HG03378 (cell line): ENCODE measurements at regions not wholly inside any gene's neighbourhood (a gene's known extent, or its start where the extent isn't known, plus 50 kb on each side); places are given as distances from the start of the nearest gene placed in this dataset.
"Not testable (repeated sequence)": the region's sequence is repeated elsewhere in the genome, so short reads cannot be mapped to it uniquely, and the experiment has no call there.

ENCODE experiments used
- ATAC-seq: cut with Tn5 transposase; IDR thresholded peaks from one replicate; pipeline ENCODE4 v1.9.1; 2021; ENCODE audit warnings: mild to moderate bottlenecking, moderate library complexity; ENCODE audit not compliant: unreplicated experiment

DNA sequence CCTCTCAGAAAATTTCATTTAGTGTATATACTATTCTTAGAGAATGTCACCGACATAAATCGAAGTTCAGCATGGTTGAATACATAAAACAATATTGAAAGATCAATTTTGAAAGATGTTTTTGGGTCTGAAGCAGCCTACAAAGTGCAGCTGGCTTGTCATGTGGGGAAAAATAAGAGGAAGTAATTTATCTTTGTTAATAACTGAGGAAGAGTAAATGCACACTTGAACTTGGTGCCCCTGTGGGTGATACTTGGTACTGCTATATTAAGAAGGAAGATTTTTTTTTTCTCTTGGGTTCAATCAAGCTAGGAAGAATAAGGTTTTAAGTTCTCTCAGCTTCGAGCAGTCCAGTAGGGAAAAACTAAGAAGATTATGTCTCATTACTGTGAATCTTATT lies 661.3 kb downstream of the RPL10L start:
- ATAC-seq: no peak

GRCh38 chr14:45976001-45976400 lies 675.6 kb downstream of the RPL10L start:
- ATAC-seq: no peak

GRCh38 chr14:45972416-45972815 lies 679.2 kb downstream of the RPL10L start:
- no peak for ATAC-seq

DNA sequence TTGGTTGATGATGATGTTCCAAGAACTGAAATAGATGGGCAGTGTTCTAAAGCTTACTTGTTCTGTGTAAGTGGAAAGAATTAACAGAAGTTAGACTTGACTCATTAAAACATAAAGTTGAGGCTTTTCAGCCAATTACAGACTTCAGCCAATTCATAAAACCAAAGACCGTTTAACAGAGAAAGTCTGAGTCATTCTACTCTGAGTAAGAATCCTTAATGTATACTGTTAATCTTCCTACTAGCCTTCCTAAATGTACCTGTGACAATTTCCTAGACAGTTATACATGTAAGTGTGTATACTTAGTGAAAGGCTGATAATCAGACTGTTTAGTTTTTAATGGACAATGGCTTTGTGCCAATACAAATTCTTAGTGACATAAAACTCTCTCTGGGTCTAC lies 681.0 kb downstream of the RPL10L start:
- no peak for ATAC-seq

GRCh38 chr14:45968037-45968436 lies 683.5 kb downstream of the RPL10L start:
- no peak for ATAC-seq

DNA sequence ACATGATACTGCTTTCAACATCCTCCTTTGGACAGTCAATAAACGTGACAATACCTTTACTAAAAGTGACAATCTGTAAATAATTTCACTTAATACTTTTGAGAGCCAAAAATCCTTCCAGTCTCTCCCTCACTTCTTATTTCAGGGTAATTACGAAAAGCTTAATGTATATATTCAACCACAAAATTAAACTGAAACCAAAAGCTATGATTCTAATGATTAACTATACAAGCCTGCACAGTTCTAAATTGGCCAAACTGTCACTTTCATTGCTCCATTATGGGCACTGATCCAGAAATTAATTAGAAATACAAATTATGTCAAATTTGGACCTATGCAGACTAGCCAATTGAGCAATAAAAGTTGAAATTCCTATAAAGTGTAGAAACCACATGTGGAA lies 696.5 kb upstream of the MIS18BP1 start:
- ATAC-seq: no peak

- ATAC-seq: no peak
Observed at GRCh38 chr14:45947830-45948229, 694.8 kb upstream of the MIS18BP1 start.

DNA sequence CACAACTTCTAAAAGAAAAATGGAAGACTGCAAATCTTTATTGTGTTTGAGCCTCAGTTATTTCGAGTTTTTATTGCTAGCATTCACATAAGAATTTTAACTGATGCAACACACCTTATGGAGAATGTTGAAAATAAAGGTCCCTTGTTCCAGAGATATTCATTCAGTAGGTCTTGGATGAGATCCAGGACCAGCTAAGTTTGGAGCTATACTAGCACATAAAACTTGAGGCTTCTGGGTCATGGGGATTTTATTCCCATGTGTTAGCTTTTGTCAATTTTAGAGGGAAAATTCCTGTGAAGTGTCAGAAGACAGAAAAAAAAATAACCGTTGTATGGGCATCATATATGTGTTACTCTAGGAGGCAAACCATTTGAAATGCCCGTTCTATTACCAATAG lies 693.2 kb upstream of the MIS18BP1 start:
- no peak for ATAC-seq

- no peak for ATAC-seq
Observed at GRCh38 chr14:45940318-45940717, 687.3 kb upstream of the MIS18BP1 start.

DNA sequence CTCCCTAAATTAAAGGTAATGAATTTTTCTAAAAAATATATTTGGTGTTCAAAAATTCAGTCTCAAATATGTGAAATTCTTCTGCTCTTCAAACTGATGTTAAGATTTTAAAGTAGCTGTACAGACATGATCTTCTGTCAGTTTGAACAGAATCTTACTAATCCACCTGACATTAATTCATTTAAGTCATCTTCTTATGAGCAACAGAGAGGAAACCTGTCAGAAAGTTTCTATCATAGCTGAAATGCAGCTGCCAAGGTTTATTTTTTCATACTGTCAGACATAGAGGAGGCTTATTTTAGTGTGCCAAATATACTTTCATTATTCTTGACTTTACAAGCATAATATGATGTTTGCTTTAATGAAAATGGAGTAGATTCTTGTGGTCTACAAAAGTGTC lies 686.6 kb upstream of the MIS18BP1 start:
- no peak for ATAC-seq

GRCh38 chr14:45919995-45920394 lies 667.0 kb upstream of the MIS18BP1 start:
- not testable (repeated sequence) for ATAC-seq

DNA sequence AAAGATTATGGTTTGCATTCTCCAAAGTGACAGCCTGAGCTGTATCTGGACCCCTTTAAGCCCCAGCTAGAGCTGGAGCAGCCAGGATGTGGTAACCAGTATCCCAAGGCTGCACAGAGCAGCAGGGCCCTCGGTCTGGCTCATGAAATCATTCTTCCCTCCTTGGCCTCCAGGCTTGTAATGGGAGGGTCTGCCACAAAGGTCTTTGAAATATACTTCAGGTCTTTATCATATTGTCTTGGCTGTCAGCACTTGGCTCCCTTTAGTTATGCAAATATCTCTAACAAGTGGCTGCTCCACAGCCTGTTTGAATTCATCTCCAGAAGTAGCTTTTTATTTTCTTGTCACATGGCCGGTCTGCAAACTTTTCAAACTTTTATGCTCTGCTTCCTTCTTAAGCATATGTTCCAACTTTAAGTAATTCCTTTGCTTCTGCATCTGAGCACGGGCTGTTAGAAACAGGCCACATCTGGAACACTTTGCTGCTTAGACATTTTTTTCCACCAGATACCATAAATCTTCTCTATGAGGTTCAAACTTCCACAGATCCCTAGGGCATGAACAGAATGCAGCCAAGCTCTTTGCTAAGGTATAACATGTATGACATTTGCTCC lies 663.4 kb upstream of the MIS18BP1 start:
- ATAC-seq: no peak

DNA sequence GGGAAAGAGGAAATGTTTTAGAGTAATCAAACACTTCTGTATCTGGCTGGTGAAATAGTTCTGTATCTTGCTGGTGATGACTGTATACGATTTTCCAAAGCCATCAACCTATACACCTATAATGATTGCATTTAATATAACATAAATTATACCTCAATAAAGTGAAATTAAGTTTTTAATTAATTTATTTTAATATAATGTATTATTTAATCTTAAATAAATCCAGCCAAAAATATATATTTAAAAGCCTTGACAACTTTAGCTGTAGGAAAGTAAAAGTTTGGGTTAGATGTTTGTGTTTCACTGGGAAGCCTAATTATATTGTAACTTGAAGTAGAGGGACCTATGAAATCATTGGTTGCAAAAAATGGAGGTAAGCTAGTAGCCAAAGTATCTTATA lies 654.8 kb upstream of the MIS18BP1 start:
- no peak for ATAC-seq

DNA sequence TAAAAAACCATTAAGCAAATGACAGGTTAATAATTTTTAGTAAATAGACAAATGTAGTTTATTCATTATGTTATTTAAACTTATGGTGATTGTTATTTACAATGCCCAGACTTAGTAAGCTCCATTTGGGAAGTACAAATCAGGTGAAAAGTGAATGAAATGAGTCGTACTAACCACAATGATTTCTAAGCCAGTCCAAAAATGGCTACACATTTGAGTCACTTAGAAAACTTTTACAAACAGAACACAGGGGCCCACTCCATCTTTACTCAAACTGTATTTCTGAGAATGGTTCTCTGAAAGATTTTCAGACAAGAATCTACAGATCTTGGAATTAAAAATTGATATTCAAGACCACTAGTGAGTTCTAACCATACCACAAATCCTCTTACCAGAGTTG lies 653.3 kb upstream of the MIS18BP1 start:
- ATAC-seq: peak; percentile 81

GRCh38 chr14:45905672-45906071 lies 652.7 kb upstream of the MIS18BP1 start:
- no peak for ATAC-seq

DNA sequence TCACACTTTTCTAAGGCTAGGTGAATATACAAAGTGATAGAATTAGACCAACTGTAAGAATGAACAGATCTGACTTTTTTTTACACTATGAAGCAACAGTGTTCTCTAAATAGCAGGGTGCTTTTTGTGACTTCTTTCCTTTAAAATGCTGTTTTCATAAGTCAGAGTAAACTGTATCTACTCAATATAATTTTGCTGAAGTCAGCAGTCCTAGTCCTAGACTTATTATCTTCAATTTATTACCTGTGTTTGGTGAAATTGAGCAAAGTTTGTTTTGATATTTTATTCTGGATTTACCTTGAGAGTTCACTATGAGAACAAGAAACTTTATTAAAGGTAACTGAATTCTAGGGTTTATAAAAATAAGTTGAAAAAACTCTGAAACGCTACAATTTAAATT lies 651.3 kb upstream of the MIS18BP1 start:
- ATAC-seq: no peak

DNA sequence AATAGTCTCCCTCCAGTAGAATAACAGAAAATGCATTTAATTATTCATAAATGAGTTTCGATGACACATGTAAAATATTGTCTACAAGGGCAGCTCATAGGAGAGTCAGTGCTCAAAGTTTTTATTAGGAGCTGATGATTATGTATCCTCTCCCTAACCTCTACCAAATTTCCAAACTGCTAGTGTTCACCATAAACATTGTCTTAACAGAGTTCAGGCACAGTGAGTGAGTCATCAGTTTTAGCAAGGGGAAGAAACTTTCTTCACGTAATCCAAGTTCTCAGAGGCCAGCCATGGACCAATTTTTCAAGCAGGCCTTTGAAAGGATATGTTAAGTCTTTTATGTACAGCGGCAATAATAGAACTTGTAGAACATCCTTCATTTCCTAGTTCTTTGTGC lies 649.2 kb upstream of the MIS18BP1 start:
- ATAC-seq: no peak

DNA sequence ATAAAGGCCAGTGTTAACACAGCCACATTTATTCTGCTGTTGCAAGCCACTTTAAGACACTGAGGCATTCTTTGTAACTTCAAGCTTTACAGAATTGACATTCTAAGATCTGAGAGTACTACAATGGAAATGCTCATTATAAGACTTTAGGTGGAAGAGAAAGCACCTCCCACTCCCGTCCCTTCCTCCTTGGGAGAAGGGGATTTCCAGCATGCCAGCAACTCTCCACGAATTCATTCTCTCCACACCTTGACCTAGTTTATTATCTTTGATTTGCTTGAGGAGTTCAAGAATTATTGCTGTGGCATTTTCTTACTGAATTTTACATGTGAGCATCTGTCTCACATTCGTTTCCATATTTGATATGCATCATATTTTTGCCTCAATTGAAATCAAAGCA lies 644.4 kb upstream of the MIS18BP1 start:
- no peak for ATAC-seq

- ATAC-seq: no peak
Observed at GRCh38 chr14:45893127-45893526, 640.1 kb upstream of the MIS18BP1 start.

- no peak for ATAC-seq
Observed at GRCh38 chr14:45891417-45892080, 638.5 kb upstream of the MIS18BP1 start.

DNA sequence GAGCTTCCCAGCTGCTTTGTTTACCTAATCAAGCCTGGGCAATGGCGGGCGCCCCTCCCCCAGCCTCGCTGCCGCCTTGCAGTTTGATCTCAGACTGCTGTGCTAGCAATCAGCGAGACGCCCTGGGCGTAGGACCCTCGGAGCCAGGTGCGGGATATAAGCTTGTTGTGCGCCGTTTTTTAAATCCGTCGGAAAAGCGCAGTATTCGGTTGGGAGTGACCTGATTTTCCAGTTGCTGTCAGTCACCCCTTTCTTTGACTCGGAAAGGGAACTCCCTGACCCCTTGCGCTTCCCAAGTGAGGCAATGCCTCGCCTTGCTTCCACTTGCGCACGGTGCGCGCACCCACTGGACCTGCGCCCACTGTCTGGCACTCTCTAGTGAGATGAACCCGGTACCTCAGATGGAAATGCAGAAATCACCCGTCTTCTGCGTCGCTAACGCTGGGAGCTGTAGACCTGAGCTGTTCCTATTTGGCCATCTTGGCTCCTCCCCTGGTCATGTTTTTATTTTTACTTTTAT lies 635.8 kb upstream of the MIS18BP1 start:
- ATAC-seq: not testable (repeated sequence)

- ATAC-seq: no peak
Observed at GRCh38 chr14:45877981-45878380, 625.0 kb upstream of the MIS18BP1 start.

GRCh38 chr14:45868863-45869262 lies 615.9 kb upstream of the MIS18BP1 start:
- no peak for ATAC-seq
